ENCODE measurements at regions not wholly inside any gene's neighbourhood (a gene's known extent, or its start where the extent isn't known, plus 50 kb on each side); places are given as distances from the start of the nearest gene placed in this dataset.

GRCh38 chr14:53741479-53742232 is 215.0 kb downstream of the BMP4 start:
- H3K4me3 ChIP-seq: no peak overlapping the region
- H3K27me3 ChIP-seq (replicated peaks; ENCODE audit: insufficient read depth): no peaks in the 10 kb centered on the region
- intact Hi-C loops (cut with DNase I): no loop called here
- no peaks in the 10 kb centered on the region for H3K9me3 ChIP-seq
- no peaks in the 10 kb centered on the region for H3K36me3 ChIP-seq
- no peak for TF ChIP-seq POLR2AphosphoS5 (IDR thresholded peaks at IDR 0.05)
- TF ChIP-seq, protein P1, sequence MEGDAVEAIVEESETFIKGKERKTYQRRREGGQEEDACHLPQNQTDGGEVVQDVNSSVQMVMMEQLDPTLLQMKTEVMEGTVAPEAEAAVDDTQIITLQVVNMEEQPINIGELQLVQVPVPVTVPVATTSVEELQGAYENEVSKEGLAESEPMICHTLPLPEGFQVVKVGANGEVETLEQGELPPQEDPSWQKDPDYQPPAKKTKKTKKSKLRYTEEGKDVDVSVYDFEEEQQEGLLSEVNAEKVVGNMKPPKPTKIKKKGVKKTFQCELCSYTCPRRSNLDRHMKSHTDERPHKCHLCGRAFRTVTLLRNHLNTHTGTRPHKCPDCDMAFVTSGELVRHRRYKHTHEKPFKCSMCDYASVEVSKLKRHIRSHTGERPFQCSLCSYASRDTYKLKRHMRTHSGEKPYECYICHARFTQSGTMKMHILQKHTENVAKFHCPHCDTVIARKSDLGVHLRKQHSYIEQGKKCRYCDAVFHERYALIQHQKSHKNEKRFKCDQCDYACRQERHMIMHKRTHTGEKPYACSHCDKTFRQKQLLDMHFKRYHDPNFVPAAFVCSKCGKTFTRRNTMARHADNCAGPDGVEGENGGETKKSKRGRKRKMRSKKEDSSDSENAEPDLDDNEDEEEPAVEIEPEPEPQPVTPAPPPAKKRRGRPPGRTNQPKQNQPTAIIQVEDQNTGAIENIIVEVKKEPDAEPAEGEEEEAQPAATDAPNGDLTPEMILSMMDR (IDR thresholded peaks at IDR 0.05): no peak
- TF ChIP-seq POLR2A (IDR thresholded peaks at IDR 0.05): no peak
- H3K27ac ChIP-seq: no peak overlapping the region
- no peaks in the 10 kb centered on the region for H3K4me1 ChIP-seq (replicated peaks)
- DNase-seq (ENCODE audit: low spot score): no peak
- 65% methylated on average over 5 of the region's 5 CpGs for WGBS

GRCh38 chr14:53740570-53740969 is 216.1 kb downstream of the BMP4 start:
- DNase-seq (ENCODE audit: low spot score): no peak
- TF ChIP-seq POLR2AphosphoS5 (IDR thresholded peaks at IDR 0.05) (no peak), POLR2A (IDR thresholded peaks at IDR 0.05) (no peak)
- TF ChIP-seq, protein P1 (IDR thresholded peaks at IDR 0.05): no peak
- Histone ChIP-seq H3K27ac (no peak overlapping the region), H3K27me3 (replicated peaks; ENCODE audit: insufficient read depth) (no peaks in the 10 kb centered on the region), H3K9me3 (no peaks in the 10 kb centered on the region), H3K4me1 (replicated peaks) (no peaks in the 10 kb centered on the region), H3K4me3 (no peak overlapping the region), H3K36me3 (no peaks in the 10 kb centered on the region)
- intact Hi-C loops (cut with DNase I): no loop called here

DNA sequence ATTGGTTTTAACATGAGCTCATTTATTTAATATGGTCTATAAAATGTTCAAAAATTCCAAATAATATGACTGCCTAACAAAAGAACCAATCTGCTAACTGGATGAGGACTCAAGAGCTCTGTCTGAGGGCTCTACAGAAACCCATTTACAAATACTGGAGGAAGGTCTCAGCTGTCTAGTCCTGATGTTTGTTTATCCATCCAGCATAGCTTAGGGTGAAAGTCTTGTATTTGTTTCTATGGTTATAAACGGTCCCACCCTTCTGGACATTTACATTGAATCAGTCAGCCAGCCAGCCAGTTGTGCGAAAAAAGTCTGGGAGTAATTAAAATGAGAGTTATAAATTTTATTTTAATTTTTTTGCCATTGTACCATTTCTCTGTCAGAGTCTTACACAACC is 220.7 kb downstream of the BMP4 start:
- Histone ChIP-seq H3K4me3 (no peak overlapping the region), H3K27me3 (replicated peaks; ENCODE audit: insufficient read depth) (no peaks in the 10 kb centered on the region), H3K36me3 (no peaks in the 10 kb centered on the region), H3K4me1 (replicated peaks) (no peaks in the 10 kb centered on the region), H3K27ac (no peak overlapping the region), H3K9me3 (no peaks in the 10 kb centered on the region)
- WGBS: 50% methylated on average over 2 of the region's 2 CpGs
- TF ChIP-seq POLR2AphosphoS5 (IDR thresholded peaks at IDR 0.05) (no peak), POLR2A (IDR thresholded peaks at IDR 0.05) (no peak)
- TF ChIP-seq, protein P1 (IDR thresholded peaks at IDR 0.05): no peak
- no peak for DNase-seq (ENCODE audit: low spot score)
- intact Hi-C loops (cut with DNase I): no loop called here

DNA sequence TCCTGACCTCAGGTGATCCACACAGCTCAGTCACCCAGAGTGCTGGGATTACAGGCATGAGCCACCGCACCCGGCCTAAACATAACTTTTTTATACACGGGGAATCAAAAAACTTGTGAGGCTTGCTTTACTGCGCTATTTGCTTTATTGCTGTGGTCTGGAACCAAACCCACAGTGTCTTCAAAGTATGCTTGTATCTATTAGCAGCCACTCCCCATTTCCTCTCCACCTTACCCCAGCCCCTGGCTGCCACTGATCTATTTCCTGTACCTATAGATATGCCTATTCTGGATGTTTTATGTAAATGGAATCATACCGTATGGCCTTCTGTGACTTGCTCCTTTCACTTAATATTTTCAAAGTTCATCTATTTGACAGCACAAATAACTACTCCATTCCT is 233.4 kb downstream of the BMP4 start:
- intact Hi-C loops (cut with DNase I): no loop called here
- TF ChIP-seq POLR2A (IDR thresholded peaks at IDR 0.05): no peak
- TF ChIP-seq, protein P1 (IDR thresholded peaks at IDR 0.05): no peak
- TF ChIP-seq POLR2AphosphoS5 (IDR thresholded peaks at IDR 0.05): no peak
- 86% methylated on average over 5 of the region's 5 CpGs for WGBS

GRCh38 chr14:53719536-53719935 is 237.1 kb downstream of the BMP4 start:
- Histone ChIP-seq H3K9me3 (no peaks in the 10 kb centered on the region), H3K27ac (no peak overlapping the region), H3K27me3 (replicated peaks; ENCODE audit: insufficient read depth) (no peaks in the 10 kb centered on the region), H3K36me3 (no peaks in the 10 kb centered on the region), H3K4me1 (replicated peaks) (no peaks in the 10 kb centered on the region), H3K4me3 (no peak overlapping the region)
- intact Hi-C loops (cut with DNase I): no loop called here
- 42% methylated on average over 1 of the region's 1 CpG for WGBS
- DNase-seq (ENCODE audit: low spot score): no peak
- TF ChIP-seq, protein P1 (IDR thresholded peaks at IDR 0.05): no peak
- no peak for TF ChIP-seq POLR2AphosphoS5 (IDR thresholded peaks at IDR 0.05)
- no peak for TF ChIP-seq POLR2A (IDR thresholded peaks at IDR 0.05)

More for the DNA sequence above, 233.4 kb downstream of the BMP4 start:
- Histone ChIP-seq H3K4me3 (no peak overlapping the region), H3K27ac (no peak overlapping the region), H3K36me3 (no peaks in the 10 kb centered on the region), H3K4me1 (replicated peaks) (no peaks in the 10 kb centered on the region), H3K27me3 (replicated peaks; ENCODE audit: insufficient read depth) (no peaks in the 10 kb centered on the region), H3K9me3 (no peaks in the 10 kb centered on the region)
- DNase-seq (ENCODE audit: low spot score): no peak
